GM12878 (cell line): ENCODE measurements at regions not wholly inside any gene's neighbourhood (a gene's known extent, or its start where the extent isn't known, plus 50 kb on each side); places are given as distances from the start of the nearest gene placed in this dataset.

Experiments used
- CHD2 ChIP-seq: IDR thresholded peaks from 2 replicates; pipeline ENCODE4 v1.6.1; 2011; ENCODE audit warnings: low read depth, low read length, improper control_type of control experiment, borderline replicate concordance
- EP300 ChIP-seq, 2 experiments: fragments of 150-350 bp in 1 of 2; IDR thresholded peaks; 2 replicates each; pipeline ENCODE4 v1.6.1; 2011 to 2012; ENCODE audit warnings: low read depth in 2 of 2, low read length in 2 of 2, borderline replicate concordance in 1 of 2, improper control_type of control experiment in 1 of 2, inconsistent platforms in 1 of 2; ENCODE audit not compliant: control insufficient read depth in 1 of 2
- POLR2A ChIP-seq: IDR thresholded peaks from 2 replicates; pipeline ENCODE4 v1.6.1; 2011; ENCODE audit warnings: low read depth, mild to moderate bottlenecking, low read length
- POLR2AphosphoS5 ChIP-seq: IDR thresholded peaks from 2 replicates; pipeline ENCODE4 v1.6.1; 2011; ENCODE audit warnings: mild to moderate bottlenecking, low read length, inconsistent platforms
- SIN3A ChIP-seq: IDR thresholded peaks from 2 replicates; pipeline ENCODE4 v1.6.1; 2012; ENCODE audit warnings: low read depth, low read length, improper control_type of control experiment
- TCF7 ChIP-seq: IDR thresholded peaks from 2 replicates; pipeline ENCODE4 v1.6.1; 2014; ENCODE audit warnings: antibody characterized with exemption, borderline replicate concordance
- ZNF24 ChIP-seq: fragments of 450-650 bp; IDR thresholded peaks from 2 replicates; pipeline ENCODE4 v1.6.1; 2017; ENCODE audit warnings: antibody characterized with exemption, mild to moderate bottlenecking
- ZSCAN29 ChIP-seq: fragments of 450-650 bp; IDR thresholded peaks from 2 replicates; pipeline ENCODE4 v1.6.1; 2017; ENCODE audit warnings: mild to moderate bottlenecking, moderate library complexity
- TF ChIP-seq, protein P1 (sequence below): fragments of 150-350 bp; IDR thresholded peaks from 2 replicates; pipeline ENCODE4 v1.6.1; 2016; ENCODE audit warnings: low read depth, low read length
- TF ChIP-seq, protein P2 (sequence below): fragments of 450-650 bp; IDR thresholded peaks from 2 replicates; pipeline ENCODE4 v1.6.1; 2016; ENCODE audit warnings: mild to moderate bottlenecking, moderate library complexity, borderline replicate concordance
- TF ChIP-seq, protein P3 (sequence below): fragments of 450-650 bp; formaldehyde crosslinking; IDR thresholded peaks from 2 replicates; pipeline ENCODE4 v1.4.0; 2022; ENCODE audit warnings: mild to moderate bottlenecking, moderate library complexity
- TF ChIP-seq, protein P4 (sequence below), 3 experiments: IDR thresholded peaks in 2 of 3; conservative IDR thresholded peaks in 1 of 3; 2 replicates each; pipeline ENCODE4 v1.5.1; 2011; ENCODE audit warnings: low read depth in 3 of 3, low read length in 3 of 3, mild to moderate bottlenecking in 3 of 3, control low read depth in 2 of 3, moderate library complexity in 2 of 3, inconsistent platforms in 1 of 3, mixed read lengths in 1 of 3; ENCODE audit not compliant: control insufficient read depth in 2 of 3, insufficient read depth in 1 of 3; ENCODE audit errors: extremely low read depth in 1 of 3
- TF ChIP-seq, protein P5 (sequence below): IDR thresholded peaks from 2 replicates; pipeline ENCODE4 v1.6.1; 2012; ENCODE audit warnings: mild to moderate bottlenecking, low read depth, low read length

DNA sequence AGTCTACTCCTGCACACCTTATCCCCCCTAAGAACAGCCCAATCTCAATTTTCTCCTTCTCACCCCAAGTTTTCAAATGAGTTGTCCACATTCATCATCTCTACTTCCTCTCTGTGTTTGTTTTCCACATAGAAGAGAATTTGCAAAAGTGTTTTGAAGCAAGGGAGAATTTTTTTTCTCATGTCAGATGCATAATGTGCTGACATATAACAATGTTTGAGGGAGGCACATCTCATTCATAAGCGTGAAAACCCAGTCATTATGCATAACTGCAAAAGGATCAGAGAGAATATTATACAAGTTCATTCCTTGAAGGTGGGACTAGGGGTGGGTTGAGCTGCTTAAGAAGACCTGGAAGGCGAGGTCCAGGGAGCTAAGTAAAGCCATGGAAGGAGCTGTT is 80.8 kb upstream of the SLC1A4 start:
- TF ChIP-seq CHD2: no peak
- no peak for TF ChIP-seq EP300 (IDR thresholded peaks at IDR 0.05; ENCODE audit: borderline replicate concordance in 1 of 2, control insufficient read depth in 1 of 2, low read depth in 2 of 2, low read length in 2 of 2)
- TF ChIP-seq POLR2AphosphoS5: no peak
- TF ChIP-seq POLR2A: no peak
- TF ChIP-seq ZNF24: no peak
- TF ChIP-seq, protein P1, sequence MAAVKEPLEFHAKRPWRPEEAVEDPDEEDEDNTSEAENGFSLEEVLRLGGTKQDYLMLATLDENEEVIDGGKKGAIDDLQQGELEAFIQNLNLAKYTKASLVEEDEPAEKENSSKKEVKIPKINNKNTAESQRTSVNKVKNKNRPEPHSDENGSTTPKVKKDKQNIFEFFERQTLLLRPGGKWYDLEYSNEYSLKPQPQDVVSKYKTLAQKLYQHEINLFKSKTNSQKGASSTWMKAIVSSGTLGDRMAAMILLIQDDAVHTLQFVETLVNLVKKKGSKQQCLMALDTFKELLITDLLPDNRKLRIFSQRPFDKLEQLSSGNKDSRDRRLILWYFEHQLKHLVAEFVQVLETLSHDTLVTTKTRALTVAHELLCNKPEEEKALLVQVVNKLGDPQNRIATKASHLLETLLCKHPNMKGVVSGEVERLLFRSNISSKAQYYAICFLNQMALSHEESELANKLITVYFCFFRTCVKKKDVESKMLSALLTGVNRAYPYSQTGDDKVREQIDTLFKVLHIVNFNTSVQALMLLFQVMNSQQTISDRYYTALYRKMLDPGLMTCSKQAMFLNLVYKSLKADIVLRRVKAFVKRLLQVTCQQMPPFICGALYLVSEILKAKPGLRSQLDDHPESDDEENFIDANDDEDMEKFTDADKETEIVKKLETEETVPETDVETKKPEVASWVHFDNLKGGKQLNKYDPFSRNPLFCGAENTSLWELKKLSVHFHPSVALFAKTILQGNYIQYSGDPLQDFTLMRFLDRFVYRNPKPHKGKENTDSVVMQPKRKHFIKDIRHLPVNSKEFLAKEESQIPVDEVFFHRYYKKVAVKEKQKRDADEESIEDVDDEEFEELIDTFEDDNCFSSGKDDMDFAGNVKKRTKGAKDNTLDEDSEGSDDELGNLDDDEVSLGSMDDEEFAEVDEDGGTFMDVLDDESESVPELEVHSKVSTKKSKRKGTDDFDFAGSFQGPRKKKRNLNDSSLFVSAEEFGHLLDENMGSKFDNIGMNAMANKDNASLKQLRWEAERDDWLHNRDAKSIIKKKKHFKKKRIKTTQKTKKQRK: no peak
- TF ChIP-seq, protein P2, sequence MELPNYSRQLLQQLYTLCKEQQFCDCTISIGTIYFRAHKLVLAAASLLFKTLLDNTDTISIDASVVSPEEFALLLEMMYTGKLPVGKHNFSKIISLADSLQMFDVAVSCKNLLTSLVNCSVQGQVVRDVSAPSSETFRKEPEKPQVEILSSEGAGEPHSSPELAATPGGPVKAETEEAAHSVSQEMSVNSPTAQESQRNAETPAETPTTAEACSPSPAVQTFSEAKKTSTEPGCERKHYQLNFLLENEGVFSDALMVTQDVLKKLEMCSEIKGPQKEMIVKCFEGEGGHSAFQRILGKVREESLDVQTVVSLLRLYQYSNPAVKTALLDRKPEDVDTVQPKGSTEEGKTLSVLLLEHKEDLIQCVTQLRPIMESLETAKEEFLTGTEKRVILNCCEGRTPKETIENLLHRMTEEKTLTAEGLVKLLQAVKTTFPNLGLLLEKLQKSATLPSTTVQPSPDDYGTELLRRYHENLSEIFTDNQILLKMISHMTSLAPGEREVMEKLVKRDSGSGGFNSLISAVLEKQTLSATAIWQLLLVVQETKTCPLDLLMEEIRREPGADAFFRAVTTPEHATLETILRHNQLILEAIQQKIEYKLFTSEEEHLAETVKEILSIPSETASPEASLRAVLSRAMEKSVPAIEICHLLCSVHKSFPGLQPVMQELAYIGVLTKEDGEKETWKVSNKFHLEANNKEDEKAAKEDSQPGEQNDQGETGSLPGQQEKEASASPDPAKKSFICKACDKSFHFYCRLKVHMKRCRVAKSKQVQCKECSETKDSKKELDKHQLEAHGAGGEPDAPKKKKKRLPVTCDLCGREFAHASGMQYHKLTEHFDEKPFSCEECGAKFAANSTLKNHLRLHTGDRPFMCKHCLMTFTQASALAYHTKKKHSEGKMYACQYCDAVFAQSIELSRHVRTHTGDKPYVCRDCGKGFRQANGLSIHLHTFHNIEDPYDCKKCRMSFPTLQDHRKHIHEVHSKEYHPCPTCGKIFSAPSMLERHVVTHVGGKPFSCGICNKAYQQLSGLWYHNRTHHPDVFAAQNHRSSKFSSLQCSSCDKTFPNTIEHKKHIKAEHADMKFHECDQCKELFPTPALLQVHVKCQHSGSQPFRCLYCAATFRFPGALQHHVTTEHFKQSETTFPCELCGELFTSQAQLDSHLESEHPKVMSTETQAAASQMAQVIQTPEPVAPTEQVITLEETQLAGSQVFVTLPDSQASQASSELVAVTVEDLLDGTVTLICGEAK: no peak
- TF ChIP-seq, protein P3, sequence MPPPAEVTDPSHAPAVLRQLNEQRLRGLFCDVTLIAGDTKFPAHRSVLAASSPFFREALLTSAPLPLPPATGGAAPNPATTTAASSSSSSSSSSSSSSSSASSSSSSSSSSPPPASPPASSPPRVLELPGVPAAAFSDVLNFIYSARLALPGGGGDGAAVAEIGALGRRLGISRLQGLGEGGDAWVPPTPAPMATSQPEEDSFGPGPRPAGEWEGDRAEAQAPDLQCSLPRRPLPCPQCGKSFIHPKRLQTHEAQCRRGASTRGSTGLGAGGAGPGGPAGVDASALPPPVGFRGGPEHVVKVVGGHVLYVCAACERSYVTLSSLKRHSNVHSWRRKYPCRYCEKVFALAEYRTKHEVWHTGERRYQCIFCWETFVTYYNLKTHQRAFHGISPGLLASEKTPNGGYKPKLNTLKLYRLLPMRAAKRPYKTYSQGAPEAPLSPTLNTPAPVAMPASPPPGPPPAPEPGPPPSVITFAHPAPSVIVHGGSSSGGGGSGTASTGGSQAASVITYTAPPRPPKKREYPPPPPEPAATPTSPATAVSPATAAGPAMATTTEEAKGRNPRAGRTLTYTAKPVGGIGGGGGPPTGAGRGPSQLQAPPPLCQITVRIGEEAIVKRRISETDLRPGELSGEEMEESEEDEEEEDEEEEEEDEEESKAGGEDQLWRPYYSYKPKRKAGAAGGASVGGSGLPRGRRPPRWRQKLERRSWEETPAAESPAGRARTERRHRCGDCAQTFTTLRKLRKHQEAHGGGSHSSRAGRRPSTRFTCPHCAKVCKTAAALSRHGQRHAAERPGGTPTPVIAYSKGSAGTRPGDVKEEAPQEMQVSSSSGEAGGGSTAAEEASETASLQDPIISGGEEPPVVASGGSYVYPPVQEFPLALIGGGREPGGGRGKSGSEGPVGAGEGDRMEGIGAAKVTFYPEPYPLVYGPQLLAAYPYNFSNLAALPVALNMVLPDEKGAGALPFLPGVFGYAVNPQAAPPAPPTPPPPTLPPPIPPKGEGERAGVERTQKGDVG (CRISPR knock-in tag): no peak
- TF ChIP-seq, protein P4, sequence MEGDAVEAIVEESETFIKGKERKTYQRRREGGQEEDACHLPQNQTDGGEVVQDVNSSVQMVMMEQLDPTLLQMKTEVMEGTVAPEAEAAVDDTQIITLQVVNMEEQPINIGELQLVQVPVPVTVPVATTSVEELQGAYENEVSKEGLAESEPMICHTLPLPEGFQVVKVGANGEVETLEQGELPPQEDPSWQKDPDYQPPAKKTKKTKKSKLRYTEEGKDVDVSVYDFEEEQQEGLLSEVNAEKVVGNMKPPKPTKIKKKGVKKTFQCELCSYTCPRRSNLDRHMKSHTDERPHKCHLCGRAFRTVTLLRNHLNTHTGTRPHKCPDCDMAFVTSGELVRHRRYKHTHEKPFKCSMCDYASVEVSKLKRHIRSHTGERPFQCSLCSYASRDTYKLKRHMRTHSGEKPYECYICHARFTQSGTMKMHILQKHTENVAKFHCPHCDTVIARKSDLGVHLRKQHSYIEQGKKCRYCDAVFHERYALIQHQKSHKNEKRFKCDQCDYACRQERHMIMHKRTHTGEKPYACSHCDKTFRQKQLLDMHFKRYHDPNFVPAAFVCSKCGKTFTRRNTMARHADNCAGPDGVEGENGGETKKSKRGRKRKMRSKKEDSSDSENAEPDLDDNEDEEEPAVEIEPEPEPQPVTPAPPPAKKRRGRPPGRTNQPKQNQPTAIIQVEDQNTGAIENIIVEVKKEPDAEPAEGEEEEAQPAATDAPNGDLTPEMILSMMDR (IDR thresholded peaks at IDR 0.05 in 2 of 3, conservative IDR thresholded peaks at IDR 0.05 in 1 of 3; ENCODE audit: control insufficient read depth in 2 of 3, extremely low read depth in 1 of 3, insufficient read depth in 1 of 3, low read depth in 3 of 3, low read length in 3 of 3): no peak
- TF ChIP-seq TCF7: no peak
- TF ChIP-seq, protein P5, sequence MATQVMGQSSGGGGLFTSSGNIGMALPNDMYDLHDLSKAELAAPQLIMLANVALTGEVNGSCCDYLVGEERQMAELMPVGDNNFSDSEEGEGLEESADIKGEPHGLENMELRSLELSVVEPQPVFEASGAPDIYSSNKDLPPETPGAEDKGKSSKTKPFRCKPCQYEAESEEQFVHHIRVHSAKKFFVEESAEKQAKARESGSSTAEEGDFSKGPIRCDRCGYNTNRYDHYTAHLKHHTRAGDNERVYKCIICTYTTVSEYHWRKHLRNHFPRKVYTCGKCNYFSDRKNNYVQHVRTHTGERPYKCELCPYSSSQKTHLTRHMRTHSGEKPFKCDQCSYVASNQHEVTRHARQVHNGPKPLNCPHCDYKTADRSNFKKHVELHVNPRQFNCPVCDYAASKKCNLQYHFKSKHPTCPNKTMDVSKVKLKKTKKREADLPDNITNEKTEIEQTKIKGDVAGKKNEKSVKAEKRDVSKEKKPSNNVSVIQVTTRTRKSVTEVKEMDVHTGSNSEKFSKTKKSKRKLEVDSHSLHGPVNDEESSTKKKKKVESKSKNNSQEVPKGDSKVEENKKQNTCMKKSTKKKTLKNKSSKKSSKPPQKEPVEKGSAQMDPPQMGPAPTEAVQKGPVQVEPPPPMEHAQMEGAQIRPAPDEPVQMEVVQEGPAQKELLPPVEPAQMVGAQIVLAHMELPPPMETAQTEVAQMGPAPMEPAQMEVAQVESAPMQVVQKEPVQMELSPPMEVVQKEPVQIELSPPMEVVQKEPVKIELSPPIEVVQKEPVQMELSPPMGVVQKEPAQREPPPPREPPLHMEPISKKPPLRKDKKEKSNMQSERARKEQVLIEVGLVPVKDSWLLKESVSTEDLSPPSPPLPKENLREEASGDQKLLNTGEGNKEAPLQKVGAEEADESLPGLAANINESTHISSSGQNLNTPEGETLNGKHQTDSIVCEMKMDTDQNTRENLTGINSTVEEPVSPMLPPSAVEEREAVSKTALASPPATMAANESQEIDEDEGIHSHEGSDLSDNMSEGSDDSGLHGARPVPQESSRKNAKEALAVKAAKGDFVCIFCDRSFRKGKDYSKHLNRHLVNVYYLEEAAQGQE: no peak
- TF ChIP-seq ZSCAN29: no peak
- TF ChIP-seq SIN3A: no peak
